ENCODE measurements at regions not wholly inside any gene's neighbourhood (a gene's known extent, or its start where the extent isn't known, plus 50 kb on each side); places are given as distances from the start of the nearest gene placed in this dataset.

DNA sequence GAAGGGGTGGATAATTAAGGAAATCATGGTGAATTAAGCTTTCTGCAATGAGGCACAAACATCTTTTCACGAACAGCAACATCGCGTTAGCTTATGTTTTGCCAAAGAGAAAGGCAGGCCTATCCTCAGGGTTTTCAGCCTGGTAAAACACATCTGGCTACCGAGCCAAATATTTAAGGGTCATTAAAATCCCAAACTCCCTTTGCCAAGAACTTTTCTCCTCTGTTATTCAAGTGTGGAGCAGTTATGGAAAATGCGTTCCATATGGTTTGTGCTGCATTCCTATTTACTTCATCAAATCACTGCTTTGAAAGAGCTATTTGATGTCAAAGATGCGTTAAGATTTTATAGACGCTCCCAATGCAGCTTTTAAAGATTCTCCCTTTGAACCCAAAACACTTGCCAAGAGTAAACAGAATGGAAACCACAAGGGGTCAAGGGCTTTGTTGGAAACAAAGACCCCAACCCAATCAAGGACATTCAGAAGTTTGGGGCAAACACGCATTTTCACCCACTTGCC lies 308.3 kb upstream of the CDH5 start:
- TF ChIP-seq, protein P1, sequence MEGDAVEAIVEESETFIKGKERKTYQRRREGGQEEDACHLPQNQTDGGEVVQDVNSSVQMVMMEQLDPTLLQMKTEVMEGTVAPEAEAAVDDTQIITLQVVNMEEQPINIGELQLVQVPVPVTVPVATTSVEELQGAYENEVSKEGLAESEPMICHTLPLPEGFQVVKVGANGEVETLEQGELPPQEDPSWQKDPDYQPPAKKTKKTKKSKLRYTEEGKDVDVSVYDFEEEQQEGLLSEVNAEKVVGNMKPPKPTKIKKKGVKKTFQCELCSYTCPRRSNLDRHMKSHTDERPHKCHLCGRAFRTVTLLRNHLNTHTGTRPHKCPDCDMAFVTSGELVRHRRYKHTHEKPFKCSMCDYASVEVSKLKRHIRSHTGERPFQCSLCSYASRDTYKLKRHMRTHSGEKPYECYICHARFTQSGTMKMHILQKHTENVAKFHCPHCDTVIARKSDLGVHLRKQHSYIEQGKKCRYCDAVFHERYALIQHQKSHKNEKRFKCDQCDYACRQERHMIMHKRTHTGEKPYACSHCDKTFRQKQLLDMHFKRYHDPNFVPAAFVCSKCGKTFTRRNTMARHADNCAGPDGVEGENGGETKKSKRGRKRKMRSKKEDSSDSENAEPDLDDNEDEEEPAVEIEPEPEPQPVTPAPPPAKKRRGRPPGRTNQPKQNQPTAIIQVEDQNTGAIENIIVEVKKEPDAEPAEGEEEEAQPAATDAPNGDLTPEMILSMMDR (conservative IDR thresholded peaks at IDR 0.05; ENCODE audit: low read depth, low read length) = no peak
- no peak for TF ChIP-seq EZH2 (IDR thresholded peaks at IDR 0.05; ENCODE audit: low read length, unreplicated experiment)
- TF ChIP-seq EZH2phosphoT487 (IDR thresholded peaks at IDR 0.05; ENCODE audit: borderline replicate concordance, low read length) = no peak
